GM12878 (cell line): ENCODE measurements at regions not wholly inside any gene's neighbourhood (a gene's known extent, or its start where the extent isn't known, plus 50 kb on each side); places are given as distances from the start of the nearest gene placed in this dataset.

Source experiments
- ATAC-seq: fragments of 200-7000 bp; cut with Tn5 transposase; 3 replicates; pipeline ENCODE4 v1.9.1; 2020; ENCODE audit warnings: mild to moderate bottlenecking, moderate library complexity
- BruUV-seq: library from RNA; stranded (reverse); fragments of 400-500 nt; replicated peaks from 2 replicates; lab custom pipeline; 2021; lab: Mats Ljungman, UMichigan
- CTCF ChIA-PET: fragments of 300-600 bp; sonication (Branson Sonifier 250); formaldehyde crosslinking; extraction: SDS; loops from one replicate; lab custom pipeline; 2021; ENCODE audit warnings: inconsistent platforms; lab: Yijun Ruan, JAX
- POLR2A ChIA-PET: fragments of 350-600 bp; formaldehyde crosslinking; extraction: SDS; loops from one replicate; lab custom pipeline; 2021; ENCODE audit warnings: inconsistent platforms; lab: Charles Lee
- RAD21 ChIA-PET: fragments of 300-600 bp; sonication (Branson Sonifier 250); formaldehyde crosslinking; loops from one replicate; lab custom pipeline; 2023; ENCODE audit warnings: antibody characterized with exemption; ENCODE audit not compliant: unreplicated experiment; lab: Charles Lee
- SMC1A ChIA-PET: fragments of 300-600 bp; sonication (Branson Sonifier 250); formaldehyde crosslinking; loops from one replicate; lab custom pipeline; 2023; ENCODE audit not compliant: unreplicated experiment, uncharacterized antibody; lab: Charles Lee
- DNase-seq: peaks from one replicate; pipeline ENCODE4 v3.0.0-alpha.2; 2011; ENCODE audit warnings: low read depth, low spot score
- FAIRE-seq: peaks from 3 replicates; lab custom pipeline; 2011; peaks lifted over from hg19 to GRCh38; lab: Jason Lieb, UNC
- H2AFZ ChIP-seq: 2 replicates; pipeline ENCODE4 v1.6.0; 2011; ENCODE audit warnings: low read depth, low read length, control low read depth; ENCODE audit not compliant: control insufficient read depth
- H3K27ac ChIP-seq: 2 replicates; pipeline ENCODE4 v1.5.1; 2011; ENCODE audit warnings: control low read depth; ENCODE audit not compliant: control insufficient read depth, insufficient read depth
- H3K27me3 ChIP-seq, 2 experiments: replicated peaks in 1 of 2; 2 replicates each; pipeline versions ENCODE4 v1.6.0 to v1.6.1; 2011; ENCODE audit warnings: low read length in 1 of 2; ENCODE audit not compliant: control insufficient read depth in 2 of 2, insufficient read depth in 2 of 2
- H3K36me3 ChIP-seq, 2 experiments: 2 replicates each; pipeline ENCODE4 v1.5.1; 2011; ENCODE audit warnings: low read length in 1 of 2; ENCODE audit not compliant: control insufficient read depth in 2 of 2, insufficient read depth in 2 of 2
- H3K4me1 ChIP-seq: 2 replicates; pipeline ENCODE4 v1.6.1; 2011; ENCODE audit warnings: mild to moderate bottlenecking, low read length, moderate library complexity, mixed read lengths; ENCODE audit not compliant: control insufficient read depth, insufficient read depth
- H3K4me2 ChIP-seq: 2 replicates; pipeline ENCODE4 v1.6.0; 2011; ENCODE audit warnings: control low read depth; ENCODE audit not compliant: control insufficient read depth, insufficient read depth
- H3K4me3 ChIP-seq: fragments of 200-600 bp; sonication (generic); 2 replicates; pipeline ENCODE4 v1.5.1; 2016
- H3K79me2 ChIP-seq: 2 replicates; pipeline ENCODE4 v1.6.0; 2011; ENCODE audit warnings: low read length; ENCODE audit not compliant: control insufficient read depth, insufficient read depth
- H3K9ac ChIP-seq: 2 replicates; pipeline ENCODE4 v1.8.0; 2011; ENCODE audit warnings: low read length, control low read depth, mixed read lengths; ENCODE audit not compliant: control insufficient read depth, insufficient read depth
- H3K9me3 ChIP-seq: replicated peaks from 3 replicates; pipeline ENCODE4 v1.5.1; 2011; ENCODE audit warnings: mild to moderate bottlenecking, low read length; ENCODE audit not compliant: control insufficient read depth, insufficient read depth
- H4K20me1 ChIP-seq: 2 replicates; pipeline ENCODE4 v1.6.0; 2011; ENCODE audit not compliant: control insufficient read depth, insufficient read depth
- CEBPB ChIP-seq, 2 experiments: fragments of 150-350 bp in 1 of 2; IDR thresholded peaks; 2 replicates each; pipeline ENCODE4 v1.6.1; 2012 to 2014; ENCODE audit warnings: low read depth in 2 of 2, low read length in 2 of 2, borderline replicate concordance in 1 of 2, inconsistent platforms in 1 of 2
- CHD2 ChIP-seq: IDR thresholded peaks from 2 replicates; pipeline ENCODE4 v1.6.1; 2011; ENCODE audit warnings: low read depth, low read length, improper control_type of control experiment, borderline replicate concordance
- DPF2 ChIP-seq: fragments of 450-650 bp; IDR thresholded peaks from 2 replicates; pipeline ENCODE4 v1.6.1; 2017; ENCODE audit warnings: mild to moderate bottlenecking
- ELK1 ChIP-seq: IDR thresholded peaks from 2 replicates; pipeline ENCODE4 v1.6.1; 2012; ENCODE audit warnings: low read depth, low read length, improper control_type of control experiment
- FOS ChIP-seq: IDR thresholded peaks from 3 replicates; pipeline ENCODE4 v1.6.1; 2011; ENCODE audit warnings: borderline replicate concordance; ENCODE audit not compliant: insufficient read length; ENCODE audit errors: extremely low read depth
- FOXM1 ChIP-seq: IDR thresholded peaks from 2 replicates; pipeline ENCODE4 v1.6.1; 2012; ENCODE audit warnings: low read depth, mild to moderate bottlenecking, inconsistent platforms, low read length, moderate library complexity
- HCFC1 ChIP-seq: fragments of 150-350 bp; IDR thresholded peaks from 2 replicates; pipeline ENCODE4 v1.6.1; 2014; ENCODE audit warnings: low read length
- LARP7 ChIP-seq: fragments of 450-650 bp; IDR thresholded peaks from 2 replicates; pipeline ENCODE4 v1.6.1; 2017; ENCODE audit warnings: mild to moderate bottlenecking
- MTA2 ChIP-seq: fragments of 450-650 bp; IDR thresholded peaks from 2 replicates; pipeline ENCODE4 v1.6.1; 2016; ENCODE audit warnings: low read depth, mild to moderate bottlenecking, moderate library complexity
- NFYA ChIP-seq: IDR thresholded peaks from 2 replicates; pipeline ENCODE4 v1.6.1; 2011; ENCODE audit warnings: low read depth, mild to moderate bottlenecking, low read length, improper control_type of control experiment, borderline replicate concordance
- NR2C1 ChIP-seq: fragments of 450-650 bp; IDR thresholded peaks from 2 replicates; pipeline ENCODE4 v1.6.1; 2017; ENCODE audit warnings: antibody characterized with exemption, mild to moderate bottlenecking, moderate library complexity
- POLR2AphosphoS2 ChIP-seq: IDR thresholded peaks from 2 replicates; pipeline ENCODE4 v1.6.1; 2011; ENCODE audit warnings: low read depth, mild to moderate bottlenecking, low read length, improper control_type of control experiment, moderate library complexity
- POU2F2 ChIP-seq: IDR thresholded peaks from 3 replicates; pipeline ENCODE4 v1.6.1; 2011; ENCODE audit warnings: low read depth, mild to moderate bottlenecking, low read length, borderline replicate concordance
- SMAD5 ChIP-seq: IDR thresholded peaks from 2 replicates; pipeline ENCODE4 v1.6.1; 2016; ENCODE audit warnings: antibody characterized with exemption, low read depth
- YY1 ChIP-seq: IDR thresholded peaks from 2 replicates; pipeline ENCODE4 v1.6.1; 2011; ENCODE audit warnings: low read depth, mild to moderate bottlenecking, low read length
- ZNF622 ChIP-seq: fragments of 450-650 bp; IDR thresholded peaks from 2 replicates; pipeline ENCODE4 v1.6.1; 2017; ENCODE audit warnings: mild to moderate bottlenecking, inconsistent platforms
- WGBS: methylation state at CpG from one replicate; pipeline ENCODE4 v1.1.6; 2016; ENCODE audit warnings: low lambda C conversion rate; ENCODE audit not compliant: insufficient replicate concordance, insufficient coverage; ENCODE audit errors: missing lambda C conversion rate; 5-methylcytosine and 5-hydroxymethylcytosine counted together
- in situ Hi-C: fragments of 300-500 bp; cut with MboI; formaldehyde crosslinking; loops from 9 replicates; pipeline ENCODE4 v1.14.3; 2018; ENCODE audit warnings: mixed read lengths
- intact Hi-C: fragments of 100-400 bp; cut with micrococcal nuclease; formaldehyde crosslinking; loops from one replicate; pipeline ENCODE4 v1.14.2; 2022; ENCODE audit not compliant: unreplicated experiment

DNA sequence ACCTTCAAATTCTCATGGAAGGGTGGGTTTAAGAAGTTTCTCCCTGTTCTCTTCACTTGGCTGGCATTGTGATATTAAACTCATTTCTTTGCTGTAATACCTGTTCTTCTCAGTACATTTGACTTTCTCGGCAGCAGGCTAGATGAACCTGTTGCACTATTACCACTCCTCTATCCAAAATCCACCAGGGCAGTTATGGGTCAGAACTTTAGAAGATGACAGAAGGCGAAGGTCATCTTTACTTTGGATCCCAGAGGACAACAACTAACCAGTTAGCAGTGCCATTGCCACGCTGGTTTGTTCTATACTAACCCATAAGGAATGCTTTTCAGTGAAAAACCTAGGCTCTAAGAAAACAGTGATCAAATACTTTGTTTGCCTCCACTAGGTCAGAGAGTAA is 901.0 kb downstream of the TSN start:
- intact Hi-C loops, result no loop called here
- Histone ChIP-seq H3K4me3 (no peak overlapping the region), H3K27me3 (no peaks in the 10 kb centered on the region), H3K36me3 (no peaks in the 10 kb centered on the region)
- in situ Hi-C loops, result no loop called here
- no peak for FAIRE-seq
- POLR2A ChIA-PET, result no interaction called here
- no peak for DNase-seq
- no peak for ATAC-seq
- TF ChIP-seq POLR2AphosphoS2, result no peak
- no peak for TF ChIP-seq CEBPB (IDR thresholded peaks at IDR 0.05; ENCODE audit: borderline replicate concordance in 1 of 2, low read depth in 2 of 2, low read length in 2 of 2)
- no peak for TF ChIP-seq MTA2
- TF ChIP-seq POU2F2, result no peak
- TF ChIP-seq HCFC1, result no peak
- no peak for TF ChIP-seq NFYA
- no peak for TF ChIP-seq ZNF622
- TF ChIP-seq CHD2, result no peak
- no peak for TF ChIP-seq DPF2
- TF ChIP-seq FOS, result no peak
- TF ChIP-seq FOXM1, result no peak
- no peak for TF ChIP-seq SMAD5
- no peak for TF ChIP-seq NR2C1
- no peak for TF ChIP-seq ELK1
- TF ChIP-seq YY1, result no peak
- no peak for TF ChIP-seq LARP7
- TF ChIP-seq, all 136 proteins: peak for 0
- ChIA-PET SMC1A (interaction anchor here (1.2 kb wide), 1 partner anchor 8 kb away, joined by 4 read pairs; no protein-coding TSS in a partner anchor), CTCF (no interaction called here), RAD21 (interaction anchor here (0.6 kb wide), 1 partner anchor 19 kb away, joined by 3 read pairs; no protein-coding TSS in a partner anchor)
- no TSS peak for BruUV-seq
- H2AFZ ChIP-seq, result no peak overlapping the region
- H3K4me1 ChIP-seq, result no peaks in the 10 kb centered on the region
- H3K9me3 ChIP-seq, result no peaks in the 10 kb centered on the region
- no peak overlapping the region for H3K9ac ChIP-seq
- H3K27ac ChIP-seq, result no peak overlapping the region
- no peaks in the 10 kb centered on the region for H4K20me1 ChIP-seq
- H3K4me2 ChIP-seq, result no peak overlapping the region
- no peaks in the 10 kb centered on the region for H3K79me2 ChIP-seq
- 0% methylated on average over 3 of the region's 3 CpGs for WGBS
